NCI-H128 (cell line): ENCODE measurements at regions not wholly inside any gene's neighbourhood (a gene's known extent, or its start where the extent isn't known, plus 50 kb on each side); places are given as distances from the start of the nearest gene placed in this dataset.

ENCODE experiments used
- DNase-seq: peaks from one replicate; lab custom pipeline; 2025; ENCODE audit not compliant: unreplicated experiment; lab: John Stamatoyannopoulos, UW

DNA sequence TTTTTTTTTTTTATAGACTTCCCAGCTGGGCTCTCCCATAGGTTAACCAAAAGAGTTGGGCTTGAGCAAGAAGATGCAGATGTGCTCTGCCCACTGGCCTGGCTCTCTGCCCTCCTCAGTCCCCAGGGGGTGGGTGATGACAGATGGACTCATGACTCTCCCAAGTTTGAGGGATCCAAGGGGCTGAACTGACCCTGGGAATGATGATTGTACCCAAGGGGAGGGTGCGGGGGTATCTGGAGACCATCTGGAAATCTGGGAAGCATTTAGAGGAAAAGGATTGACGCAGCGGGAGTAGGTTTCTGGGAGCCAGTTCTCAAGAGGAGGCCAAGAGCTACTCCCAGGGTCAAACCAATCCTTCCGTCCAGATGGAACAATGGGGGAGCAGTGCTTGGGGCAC, 330.8 kb downstream of the CYP26B1 start:
- DNase-seq, result no peak

DNA sequence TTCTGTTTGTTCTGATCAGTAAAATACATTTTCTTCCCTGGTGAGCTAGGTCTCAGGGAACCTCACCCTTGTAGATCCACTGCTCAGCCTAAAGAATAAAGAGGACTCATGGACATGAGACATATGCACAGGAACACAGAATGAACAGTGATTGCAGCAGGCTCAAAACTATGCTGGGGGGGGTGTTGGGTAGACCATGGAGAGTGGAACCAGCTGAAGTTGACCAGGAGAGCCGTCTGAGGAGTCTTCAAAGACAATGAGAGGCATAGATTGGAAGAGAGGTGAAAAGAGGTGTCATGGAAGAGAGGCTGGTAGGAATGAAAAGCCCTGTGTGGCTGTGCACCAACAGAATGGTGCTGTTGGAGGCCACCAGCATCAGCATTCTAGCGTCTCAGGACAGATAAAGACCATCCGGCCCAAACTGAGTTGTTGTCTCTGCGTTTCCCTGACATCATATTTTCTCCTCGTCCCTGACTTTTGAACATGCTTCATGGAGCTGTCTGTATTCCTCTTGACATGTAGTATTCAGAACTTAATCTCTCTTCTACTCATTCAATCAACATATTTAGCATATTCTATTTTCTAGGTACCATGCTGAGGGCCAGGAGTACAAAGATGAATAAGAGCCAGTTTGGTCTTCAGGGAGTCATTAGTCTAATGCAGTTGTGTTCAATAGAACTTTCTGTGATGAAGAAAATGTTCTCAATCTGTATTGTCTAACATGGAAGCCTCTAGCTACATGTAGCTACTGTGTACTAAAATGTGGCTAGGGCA, 331.8 kb downstream of the CYP26B1 start:
- no peak for DNase-seq

DNA sequence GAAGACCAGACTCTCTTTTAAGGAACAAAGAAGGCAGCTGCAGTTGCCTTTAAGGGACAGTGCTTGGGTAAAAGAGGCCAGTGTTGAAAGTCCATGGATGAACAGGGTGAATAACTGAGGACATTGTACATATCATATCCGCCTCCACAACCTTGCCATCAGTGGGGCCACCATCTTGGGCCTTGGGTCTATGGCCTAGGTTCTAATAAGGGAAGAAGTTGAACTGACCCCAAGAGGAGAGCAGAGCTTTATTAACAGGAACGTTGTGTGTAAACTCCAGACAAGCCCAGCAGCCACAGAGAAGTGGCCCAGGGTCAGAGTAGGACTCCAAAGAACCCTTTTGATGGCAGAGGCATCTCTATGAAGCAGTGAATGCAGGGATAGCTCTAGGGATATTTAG, 332.8 kb downstream of the CYP26B1 start:
- no peak for DNase-seq

DNA sequence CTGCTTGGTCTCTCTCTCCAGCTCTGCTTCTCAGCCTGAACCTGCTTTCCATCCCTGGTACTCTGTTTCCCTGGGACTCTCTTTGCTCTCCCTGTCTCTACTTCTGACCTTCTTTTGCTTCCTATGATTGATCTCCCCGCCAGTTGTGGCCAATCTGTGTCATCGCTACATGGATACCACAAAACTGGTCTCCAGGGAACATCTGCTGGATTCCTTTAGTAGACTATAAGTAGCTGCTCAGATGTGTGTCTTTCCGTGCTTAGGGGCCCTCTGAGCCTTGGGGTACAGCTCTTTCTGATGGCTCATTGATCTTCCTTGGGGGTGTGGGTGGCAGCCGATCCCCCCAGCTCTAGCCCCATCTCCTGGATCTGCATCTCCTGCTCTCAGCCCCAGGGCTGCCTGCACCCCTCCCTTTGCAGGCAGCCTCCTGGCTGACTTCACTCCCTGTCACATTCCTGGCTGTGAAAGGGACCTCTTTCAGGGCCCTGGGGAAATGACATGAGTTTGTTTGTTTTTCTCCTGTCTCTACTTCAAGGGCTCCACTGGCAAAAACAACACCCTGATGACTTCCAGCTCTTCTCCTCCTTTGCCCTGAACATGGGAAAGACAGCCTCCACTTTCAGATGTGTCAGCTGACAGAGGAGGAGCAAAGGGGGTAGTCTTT, 333.7 kb downstream of the CYP26B1 start:
- DNase-seq, result no peak

DNA sequence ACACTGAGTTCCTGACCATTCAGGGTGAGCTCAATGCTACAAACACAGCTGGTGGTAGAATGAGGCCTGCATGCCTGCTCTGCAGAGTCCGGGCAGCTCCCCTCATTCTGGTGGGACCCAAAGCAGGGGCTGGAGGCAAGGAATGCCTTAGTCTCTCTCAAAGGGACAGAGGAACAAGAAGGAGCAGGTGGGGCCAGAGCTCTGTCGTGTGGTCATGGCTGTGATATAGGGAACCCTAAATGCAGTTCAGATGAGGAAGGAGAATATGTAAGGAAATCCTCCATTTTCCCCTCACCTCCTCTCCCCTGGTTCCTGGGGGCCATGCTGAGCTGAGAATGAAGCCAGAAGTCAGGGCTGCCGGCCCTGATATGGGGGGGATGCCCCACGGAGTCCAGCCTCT, 334.3 kb downstream of the CYP26B1 start:
- no peak for DNase-seq

DNA sequence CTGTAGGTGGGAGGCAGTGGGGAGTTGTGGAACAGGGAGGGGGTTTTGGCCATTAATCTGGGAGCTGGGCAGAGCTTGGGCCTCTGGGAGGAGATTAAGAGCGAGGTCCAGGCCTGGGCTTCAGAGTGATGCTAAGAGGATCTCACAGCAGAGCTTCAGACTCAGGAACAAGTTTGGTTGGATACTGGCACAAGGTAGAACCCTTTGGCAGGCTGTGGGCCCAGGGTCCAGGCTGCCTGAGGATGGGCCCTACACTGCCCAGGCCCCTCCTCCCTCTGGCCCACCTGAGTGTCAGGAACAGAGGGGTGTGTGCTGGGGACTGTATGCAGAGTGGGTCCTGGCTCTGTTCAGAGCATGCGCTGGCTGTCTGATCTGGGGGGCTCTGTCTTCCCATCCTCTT, 334.9 kb downstream of the CYP26B1 start:
- no peak for DNase-seq

DNA sequence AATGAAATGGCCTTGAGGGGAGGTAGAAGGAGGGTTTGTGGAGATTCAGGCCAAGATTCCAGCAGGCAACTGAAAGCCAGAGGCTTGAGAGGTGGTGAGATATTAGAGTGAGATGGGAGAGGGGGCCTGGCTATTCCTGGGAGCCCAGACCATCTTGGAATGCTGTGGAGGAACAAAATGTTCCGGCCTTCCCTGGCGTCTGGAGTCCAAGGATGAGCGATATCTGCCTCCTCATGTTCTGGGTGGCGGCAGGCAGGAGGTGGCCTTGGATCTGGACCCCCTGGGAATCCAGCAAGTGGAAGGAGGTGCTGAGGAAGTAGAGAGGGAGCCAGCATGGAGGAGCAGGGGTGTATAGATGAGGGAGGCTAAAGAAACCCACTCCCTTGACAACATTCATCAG, 335.9 kb downstream of the CYP26B1 start:
- DNase-seq, result no peak

DNA sequence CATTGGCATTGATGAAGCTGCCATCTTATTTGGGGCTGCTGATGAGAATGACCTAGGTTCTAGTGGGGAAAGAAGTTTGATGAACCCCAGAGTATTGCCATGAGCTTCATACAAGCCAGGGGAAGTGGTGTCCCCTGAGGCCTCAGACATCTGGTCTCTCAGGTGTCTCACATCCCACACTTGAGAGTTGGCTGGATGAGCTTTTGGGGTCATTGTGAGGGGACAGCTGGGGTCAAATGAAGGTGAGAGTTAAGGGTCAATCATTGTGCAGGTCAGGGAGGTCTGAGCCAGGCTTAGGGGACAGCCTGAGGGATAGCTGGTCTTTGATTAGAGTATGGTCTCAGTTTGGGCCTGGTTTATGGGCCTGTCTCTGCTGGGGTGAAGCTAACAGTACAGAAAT, 336.5 kb downstream of the CYP26B1 start:
- no peak for DNase-seq

DNA sequence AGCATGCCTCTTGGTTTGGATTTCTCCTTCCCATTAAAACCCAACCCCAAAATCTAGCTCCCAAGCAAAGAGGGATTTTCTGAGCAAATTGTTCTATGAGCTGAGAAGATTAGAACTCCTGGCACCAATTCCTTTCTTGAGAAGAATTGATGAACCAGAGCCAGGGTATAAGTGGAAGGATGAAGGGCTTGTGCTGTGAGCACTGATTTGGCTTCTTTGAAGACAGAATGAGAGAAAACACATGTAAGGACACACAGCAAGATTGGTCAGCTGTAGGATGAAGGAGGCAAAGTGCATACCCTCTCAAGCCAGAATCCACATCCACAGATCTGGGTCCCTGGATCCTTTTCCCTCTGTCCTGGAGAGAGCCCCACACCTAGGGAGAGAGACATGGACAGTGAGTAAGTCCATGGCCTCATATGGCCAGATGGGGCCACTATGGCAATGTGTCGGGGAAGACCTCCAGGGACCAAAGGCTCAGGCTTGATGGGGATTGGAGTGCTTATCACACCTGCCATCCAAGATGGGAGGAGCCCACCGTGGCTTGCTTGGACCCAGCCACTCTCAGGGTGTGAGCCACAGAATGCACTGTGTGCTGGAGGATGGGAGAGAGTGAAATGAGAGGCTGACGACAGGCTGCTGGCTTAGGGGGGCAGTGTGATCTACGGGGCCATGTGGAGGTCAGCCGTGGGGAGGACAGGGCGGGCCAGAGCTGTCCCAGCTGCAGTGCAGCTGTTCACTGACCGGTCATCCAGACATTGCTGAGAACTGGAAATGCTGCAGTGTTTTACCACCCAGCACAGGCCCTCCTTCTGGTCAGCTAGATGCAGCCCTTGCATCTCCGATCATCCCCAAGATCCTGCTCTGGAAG, 339.8 kb downstream of the CYP26B1 start:
- DNase-seq, result no peak

DNA sequence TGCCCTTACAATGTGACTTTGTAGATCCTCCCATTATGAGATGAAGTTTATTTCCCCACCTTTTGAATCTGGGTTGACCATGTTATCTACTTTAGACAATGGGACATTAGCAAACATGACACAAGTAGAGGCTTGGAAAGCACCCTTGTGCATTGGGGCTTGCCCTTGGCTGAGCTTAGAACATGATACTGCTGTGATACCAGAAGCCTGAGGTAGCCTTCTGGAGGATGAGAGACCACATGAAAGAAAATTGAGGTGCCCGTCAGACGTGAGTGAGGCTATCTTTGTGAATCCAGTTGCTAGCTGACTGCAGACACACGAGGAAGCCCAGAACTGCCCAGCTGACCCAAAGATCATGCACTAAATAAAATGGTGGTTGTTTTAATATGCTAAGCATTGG, 341.2 kb downstream of the CYP26B1 start:
- no peak for DNase-seq

DNA sequence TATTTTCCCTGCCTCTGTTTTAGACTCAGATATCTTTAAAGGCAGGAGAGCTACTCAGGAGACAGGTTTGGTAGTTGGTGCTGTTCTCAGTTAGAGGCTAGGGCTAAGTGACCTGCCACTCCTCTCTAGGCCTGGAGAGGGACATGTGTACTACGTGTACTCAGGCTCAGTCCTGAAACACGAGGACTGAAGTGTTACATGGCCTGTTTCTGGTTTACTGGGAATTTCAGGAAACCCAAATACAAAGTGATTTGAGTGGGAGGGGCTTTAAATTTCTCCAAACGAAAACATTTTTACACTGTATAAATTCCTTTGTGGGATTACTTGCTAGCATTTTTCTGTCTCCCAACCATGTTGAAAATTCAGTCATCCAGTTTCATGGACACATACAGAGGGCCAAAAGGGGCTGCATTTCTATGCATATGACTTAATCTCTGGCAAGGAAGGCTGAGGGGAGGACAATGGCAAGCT, 343.3 kb downstream of the CYP26B1 start:
- DNase-seq, result no peak

DNA sequence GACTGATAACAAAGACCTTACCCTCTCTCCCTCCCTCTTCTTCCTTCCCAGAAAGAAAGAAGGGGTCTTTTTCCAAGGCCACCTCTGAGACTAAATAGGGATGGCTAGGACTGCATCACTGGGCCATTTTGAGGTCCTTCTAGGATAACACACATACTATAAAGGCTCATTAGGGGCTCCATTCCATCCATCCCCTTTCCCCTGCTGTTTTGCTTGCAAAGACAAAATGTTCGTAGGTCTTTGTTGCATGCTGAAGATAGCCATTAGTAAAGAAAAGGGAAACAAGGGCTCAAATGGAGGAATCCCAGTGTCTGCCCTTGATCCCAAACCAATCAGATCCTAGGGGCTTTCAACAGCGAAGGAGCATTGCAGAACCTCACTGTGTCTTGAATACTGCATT, 344.3 kb downstream of the CYP26B1 start:
- DNase-seq, result no peak

DNA sequence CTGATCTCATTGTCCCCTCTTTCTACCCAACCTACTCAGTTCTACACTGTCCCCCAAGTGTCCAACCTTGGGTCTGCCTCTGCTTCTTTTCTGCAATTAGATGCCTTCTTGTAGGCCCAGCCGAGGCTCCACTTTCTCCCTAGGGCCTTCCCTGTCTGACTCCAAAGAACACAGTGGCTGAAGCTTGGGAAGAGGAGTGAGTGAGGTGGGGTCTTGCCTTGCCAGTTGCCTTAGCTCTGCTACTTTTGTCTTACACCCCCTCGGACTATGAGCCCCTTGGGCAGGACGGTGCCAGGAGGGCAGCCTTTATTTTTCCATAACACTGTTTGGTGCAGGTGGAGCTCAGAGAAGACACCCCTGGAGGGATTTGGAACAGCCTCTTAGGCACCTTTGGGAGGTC, 345.1 kb downstream of the CYP26B1 start:
- no peak for DNase-seq

DNA sequence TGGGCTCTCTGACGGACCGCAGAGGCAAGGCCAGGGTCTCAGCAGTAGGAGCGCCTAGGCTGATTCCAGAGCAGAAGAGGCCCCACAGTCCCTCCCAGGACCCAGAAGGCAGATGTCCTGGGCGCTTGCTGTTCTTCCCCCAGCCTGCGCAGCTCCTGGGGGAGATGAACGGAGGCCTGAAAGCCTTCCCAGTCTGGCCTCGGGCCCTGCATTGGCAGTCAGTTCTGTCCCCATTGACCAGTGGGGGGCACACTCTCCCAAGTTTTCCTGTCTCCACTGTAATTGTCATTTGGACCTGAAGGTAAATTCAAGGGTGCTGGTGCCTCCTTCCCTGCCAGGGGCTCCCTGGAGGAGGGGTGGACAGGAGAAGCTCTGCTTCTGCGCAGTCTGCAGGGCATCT, 345.7 kb downstream of the CYP26B1 start:
- no peak for DNase-seq

DNA sequence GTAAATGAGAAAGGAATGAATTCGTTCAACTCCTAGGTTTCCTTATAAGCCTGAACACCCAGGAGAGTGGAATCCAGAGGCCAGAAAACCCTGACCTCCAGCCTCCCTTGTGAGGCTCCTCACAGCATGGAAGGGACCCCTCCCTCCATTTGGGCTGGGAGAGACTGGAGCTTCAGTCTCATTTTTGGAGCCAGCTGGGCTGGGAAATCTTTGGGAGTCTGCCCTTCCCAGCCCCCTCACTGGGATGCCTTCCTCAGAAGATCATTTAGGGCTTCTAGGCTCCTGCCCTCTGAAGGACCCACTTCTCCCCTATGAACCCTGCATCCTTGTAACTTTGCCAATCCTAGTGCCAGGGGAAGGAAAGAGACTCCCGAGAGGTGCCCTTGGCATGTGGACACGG, 346.1 kb downstream of the CYP26B1 start:
- no peak for DNase-seq

DNA sequence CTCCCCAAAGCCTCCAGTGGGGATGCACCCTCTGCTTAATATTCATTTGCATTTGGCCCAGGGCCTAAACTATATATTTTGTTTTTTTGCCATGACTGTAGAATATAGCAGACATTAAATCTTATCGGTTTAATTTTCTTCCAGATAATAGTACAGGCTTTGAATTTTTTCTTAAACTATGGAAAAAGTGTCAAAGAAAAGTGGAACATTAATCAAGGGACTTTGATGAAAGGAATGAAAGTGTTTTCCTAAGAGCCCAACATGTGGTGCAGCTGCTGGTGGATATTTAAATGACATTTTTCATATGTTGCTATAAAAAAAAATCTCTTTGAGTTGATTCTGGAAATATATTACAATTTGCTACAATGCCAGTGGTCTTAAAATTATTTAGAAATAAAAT, 346.8 kb downstream of the CYP26B1 start:
- DNase-seq, result no peak

DNA sequence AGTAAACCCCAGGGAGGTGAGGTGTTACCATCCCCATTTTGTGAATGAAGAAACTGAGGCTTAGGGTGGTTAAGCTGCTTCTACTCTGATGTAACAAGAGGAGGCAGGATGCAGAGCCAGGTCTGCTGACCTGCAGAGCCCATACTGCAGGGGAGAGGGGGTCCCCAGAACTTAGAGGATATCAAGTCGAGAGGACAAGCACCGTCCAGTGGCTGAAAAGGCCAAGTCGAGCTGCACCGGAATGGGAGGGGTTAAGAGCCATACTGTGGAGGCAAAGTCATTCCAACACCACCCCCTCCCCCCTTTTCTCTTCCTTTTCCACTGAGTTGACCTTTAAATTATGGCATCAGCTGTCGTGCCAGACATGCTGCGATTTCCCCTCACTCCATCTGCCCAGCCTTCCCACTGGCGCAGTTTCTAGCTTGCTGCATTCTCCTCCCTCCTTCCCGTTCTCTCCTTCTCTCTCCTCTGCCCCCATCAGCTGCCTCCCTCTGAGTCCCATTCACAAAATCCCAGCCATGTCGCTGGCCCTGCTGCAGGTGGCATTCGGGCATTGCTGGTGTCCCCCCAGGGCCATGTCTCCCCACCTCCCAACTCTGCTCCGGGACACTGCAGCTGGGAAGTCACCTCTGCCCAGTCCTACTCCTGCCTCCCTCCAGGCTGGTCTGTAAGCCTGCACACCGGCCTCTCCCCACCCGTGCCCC, 346.9 kb downstream of the DYSF start:
- DNase-seq, result no peak

DNA sequence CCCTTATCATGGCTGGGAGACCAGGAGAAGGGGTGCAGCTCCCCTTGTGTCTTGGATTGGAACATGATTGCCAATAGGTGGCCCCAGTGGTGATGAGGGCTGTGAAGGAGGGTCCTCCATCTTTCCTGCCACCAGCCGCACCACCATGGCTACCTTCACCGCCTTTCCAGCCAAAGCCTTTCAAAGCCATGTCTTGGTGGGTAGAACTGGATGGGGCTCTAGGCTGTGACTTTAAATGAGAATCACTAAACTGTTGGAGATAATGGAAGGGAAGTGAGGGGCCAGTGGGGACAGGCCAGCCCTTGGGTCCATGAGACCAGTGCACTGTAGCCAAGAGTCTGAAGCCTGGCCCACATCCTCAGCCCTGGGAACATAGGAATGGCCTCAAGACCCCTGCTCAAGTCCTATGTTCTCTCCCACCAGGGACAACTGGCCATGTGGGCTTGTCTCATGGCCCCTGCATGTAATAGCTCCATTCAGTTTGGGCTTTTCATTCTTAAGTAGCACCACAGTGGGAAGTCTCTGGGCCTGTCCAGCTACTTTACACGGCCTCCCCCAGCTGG, 345.7 kb downstream of the DYSF start:
- no peak for DNase-seq

DNA sequence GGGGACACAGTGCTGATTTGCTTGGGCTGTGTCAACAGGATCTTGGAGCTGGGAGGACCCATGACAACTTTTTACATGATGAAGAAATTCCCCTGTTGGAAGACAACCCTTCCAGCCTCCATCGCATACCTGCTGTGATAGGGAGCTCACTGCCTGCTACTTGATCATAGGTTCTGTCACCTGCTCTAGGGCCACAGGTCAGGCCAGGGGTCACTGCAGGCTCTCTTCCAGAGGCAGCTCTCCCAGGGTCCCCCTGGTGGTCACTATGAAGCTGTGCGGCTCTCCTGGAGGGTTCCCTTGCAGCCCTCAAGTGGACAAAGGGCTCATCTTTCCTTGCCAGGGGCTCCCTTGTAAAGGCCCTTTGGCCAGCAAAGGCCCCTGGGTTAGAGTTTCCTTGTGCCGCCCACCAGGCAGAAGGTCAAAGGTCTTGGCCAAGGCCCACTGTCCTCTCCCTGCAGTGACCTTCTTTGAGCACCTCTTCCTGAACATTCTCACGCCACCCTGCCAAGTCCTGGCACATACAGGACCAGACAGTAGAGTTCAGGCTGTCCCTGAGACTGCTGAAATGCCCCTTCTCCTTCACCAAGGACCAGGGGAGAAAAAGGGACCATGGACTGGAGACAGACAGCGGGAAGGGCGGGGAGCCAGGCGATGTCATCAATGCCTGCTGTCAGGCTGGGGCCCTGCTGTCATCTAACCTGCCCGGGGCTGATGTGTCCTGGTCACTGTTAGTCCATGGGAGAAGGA, 345.1 kb downstream of the DYSF start:
- DNase-seq, result no peak
